ENCODE measurements at regions not wholly inside any gene's neighbourhood (a gene's known extent, or its start where the extent isn't known, plus 50 kb on each side); places are given as distances from the start of the nearest gene placed in this dataset.

GRCh38 chr6:151721671-151722070 is 85.8 kb upstream of the ESR1 start:
- no CpG with 5 or more reads among the region's 1 CpG for WGBS, 2 experiments (ENCODE audit: extremely low coverage in 2 of 2, insufficient read length in 1 of 2)

More at GRCh38 chr6:151721671-151722070, 85.8 kb upstream of the ESR1 start:
- dilution Hi-C loops (cut with HindIII; ENCODE audit: low sequenced_read_pairs, unreplicated experiment): no loop called here
- Histone ChIP-seq H2BK20ac (ENCODE audit: low read depth, low read length) (no peak overlapping the region), H2AK9ac (replicated peaks; ENCODE audit: low read depth, low read length, poor library complexity) (no peak overlapping the region), H3K56ac (ENCODE audit: extremely low read depth, insufficient read depth, low read length) (no peak overlapping the region), H3K4me2 (ENCODE audit: low read depth, low read length) (no peak overlapping the region), H2BK120ac (ENCODE audit: low read depth, low read length) (no peak overlapping the region), H4K91ac (ENCODE audit: insufficient read depth, low read depth, low read length) (no peak overlapping the region), H3K79me1 (ENCODE audit: low read depth in 1 of 2, low read length in 2 of 2) (no peaks in the 10 kb centered on the region), H3K14ac (replicated peaks; ENCODE audit: low read depth, low read length) (no peak overlapping the region), H3K4ac (ENCODE audit: low read depth, low read length) (no peak overlapping the region), H3K36me3 (ENCODE audit: control insufficient read depth, insufficient read depth, low read length) (no peaks in the 10 kb centered on the region), H4K5ac (ENCODE audit: low read depth, low read length) (no peak overlapping the region), H3K4me3 (ENCODE audit: insufficient read depth, low read depth, low read length) (no peak overlapping the region), H3K27me3 (ENCODE audit: control insufficient read depth, insufficient read depth, low read length) (no peaks in the 10 kb centered on the region), H2BK15ac (ENCODE audit: low read depth, low read length) (no peak overlapping the region), H3K9ac (ENCODE audit: low read depth, low read length) (no peak overlapping the region), H3K18ac (ENCODE audit: low read depth, low read length) (no peak overlapping the region), H2AK5ac (ENCODE audit: low read depth, low read length) (no peak overlapping the region), H4K20me1 (ENCODE audit: insufficient read depth, low read length) (no peaks in the 10 kb centered on the region), H2BK5ac (ENCODE audit: low read depth, low read length, poor library complexity, severe bottlenecking) (no peak overlapping the region), H3K9me3 (ENCODE audit: control insufficient read depth, insufficient read depth, low read length) (0 out of 2 replicates have a peak, but pooled peaks cover 1% of the 10 kb centered on the region), H3K9me1 (ENCODE audit: insufficient read depth, low read length) (no peaks in the 10 kb centered on the region), H4K8ac (ENCODE audit: low read depth in 2 of 2, low read length in 2 of 2) (no peak overlapping the region), H2AFZ (replicated peaks; ENCODE audit: low read length, poor library complexity) (no peak overlapping the region), H3K4me1 (ENCODE audit: control insufficient read depth, insufficient read depth, low read length) (no peaks in the 10 kb centered on the region), H3K23ac (ENCODE audit: low read depth, low read length) (no peak overlapping the region), H3K27ac (ENCODE audit: insufficient read depth, low read length) (no peak overlapping the region)
- no peak for TF ChIP-seq MAFK (IDR thresholded peaks at IDR 0.05; ENCODE audit: low read depth, low read length)
- no peak for TF ChIP-seq CHD1 (IDR thresholded peaks at IDR 0.05; ENCODE audit: low read depth, low read length)
- no peak for TF ChIP-seq RAD21 (IDR thresholded peaks at IDR 0.05; ENCODE audit: low read length)
- TF ChIP-seq POLR2A (IDR thresholded peaks at IDR 0.05; ENCODE audit: low read depth, low read length): no peak
- TF ChIP-seq MXI1 (IDR thresholded peaks at IDR 0.05; ENCODE audit: borderline replicate concordance, low read depth, low read length): no peak
- TF ChIP-seq RFX5 (IDR thresholded peaks at IDR 0.05; ENCODE audit: low read depth, low read length): no peak
- no peak for TF ChIP-seq SMC3 (IDR thresholded peaks at IDR 0.05; ENCODE audit: low read depth, low read length)
- TF ChIP-seq RCOR1 (IDR thresholded peaks at IDR 0.05; ENCODE audit: insufficient replicate concordance, low read length): no peak
- TF ChIP-seq, protein P1, sequence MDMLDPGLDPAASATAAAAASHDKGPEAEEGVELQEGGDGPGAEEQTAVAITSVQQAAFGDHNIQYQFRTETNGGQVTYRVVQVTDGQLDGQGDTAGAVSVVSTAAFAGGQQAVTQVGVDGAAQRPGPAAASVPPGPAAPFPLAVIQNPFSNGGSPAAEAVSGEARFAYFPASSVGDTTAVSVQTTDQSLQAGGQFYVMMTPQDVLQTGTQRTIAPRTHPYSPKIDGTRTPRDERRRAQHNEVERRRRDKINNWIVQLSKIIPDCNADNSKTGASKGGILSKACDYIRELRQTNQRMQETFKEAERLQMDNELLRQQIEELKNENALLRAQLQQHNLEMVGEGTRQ (IDR thresholded peaks at IDR 0.05; ENCODE audit: low read depth, low read length): no peak
- TF ChIP-seq MAZ (IDR thresholded peaks at IDR 0.05; ENCODE audit: borderline replicate concordance, low read depth, low read length): no peak
- TF ChIP-seq CEBPB (IDR thresholded peaks at IDR 0.05; ENCODE audit: low read depth, low read length): no peak
- ATAC-seq (ENCODE audit: low read depth) (no peak), DNase-seq (no peak)
- in situ Hi-C loops (cut with MboI; ENCODE audit: low sequenced_read_pairs): no loop called here
- intact Hi-C loops (cut with micrococcal nuclease): no loop called here
- BruUV-seq (replicated peaks): no TSS peak
- ChIA-PET POLR2A (ENCODE audit: unreplicated experiment) (no interaction called here), CTCF (no interaction called here)
